GM18867 (cell line): ENCODE measurements at regions not wholly inside any gene's neighbourhood (a gene's known extent, or its start where the extent isn't known, plus 50 kb on each side); places are given as distances from the start of the nearest gene placed in this dataset.
"Not testable (repeated sequence)": the region's sequence is repeated elsewhere in the genome, so short reads cannot be mapped to it uniquely, and the experiment has no call there.

ENCODE experiments used
- ATAC-seq: cut with Tn5 transposase; IDR thresholded peaks from one replicate; pipeline ENCODE4 v1.9.1; 2021; ENCODE audit warnings: mild to moderate bottlenecking, moderate library complexity; ENCODE audit not compliant: unreplicated experiment

- no peak for ATAC-seq
Measured at GRCh38 chr5:118220556-118221195, 767.7 kb downstream of the DTWD2 start.

DNA sequence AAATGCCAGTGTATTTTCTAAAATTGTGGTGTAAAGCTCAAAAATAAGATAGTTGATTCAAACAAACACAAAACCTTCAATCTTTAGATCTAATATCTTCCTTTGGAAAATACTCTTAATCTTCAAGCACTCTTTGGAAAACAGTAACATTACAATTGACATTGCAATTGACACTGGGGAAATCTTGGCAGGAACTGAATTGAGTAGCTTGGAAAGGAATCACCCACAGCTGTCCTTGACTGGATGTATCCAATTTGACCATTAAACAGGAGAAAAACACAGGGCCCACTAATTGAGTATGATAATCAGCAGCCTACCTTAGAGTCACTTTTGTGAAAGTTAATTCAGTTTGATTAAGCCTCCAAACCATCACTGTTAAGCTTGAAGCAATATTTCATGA, 776.7 kb downstream of the DTWD2 start:
- ATAC-seq = no peak

- no peak for ATAC-seq
Measured at GRCh38 chr5:118208031-118208453, 780.3 kb downstream of the DTWD2 start.

GRCh38 chr5:118199801-118200200, 788.5 kb downstream of the DTWD2 start:
- no peak for ATAC-seq

DNA sequence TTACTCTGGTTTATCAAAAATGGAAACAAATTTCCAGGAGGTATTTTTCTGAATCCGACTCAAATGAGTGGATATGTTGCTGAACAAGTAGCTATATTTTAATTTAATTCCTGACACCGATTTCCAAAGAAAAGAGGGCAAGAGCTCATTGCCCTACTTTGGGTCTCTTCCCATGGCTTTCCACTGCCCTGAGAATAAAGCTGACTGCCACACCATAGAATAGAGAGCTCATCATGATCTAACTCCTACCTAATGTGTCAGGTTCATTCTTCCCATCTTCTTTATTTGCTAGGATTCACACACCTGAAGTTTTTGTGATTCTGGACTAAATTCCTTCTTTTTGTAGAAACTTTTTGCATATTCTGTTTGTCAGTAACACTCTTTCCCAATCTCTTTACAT, 792.1 kb downstream of the DTWD2 start:
- ATAC-seq = no peak

GRCh38 chr5:118195211-118195610, 793.1 kb downstream of the DTWD2 start:
- no peak for ATAC-seq

DNA sequence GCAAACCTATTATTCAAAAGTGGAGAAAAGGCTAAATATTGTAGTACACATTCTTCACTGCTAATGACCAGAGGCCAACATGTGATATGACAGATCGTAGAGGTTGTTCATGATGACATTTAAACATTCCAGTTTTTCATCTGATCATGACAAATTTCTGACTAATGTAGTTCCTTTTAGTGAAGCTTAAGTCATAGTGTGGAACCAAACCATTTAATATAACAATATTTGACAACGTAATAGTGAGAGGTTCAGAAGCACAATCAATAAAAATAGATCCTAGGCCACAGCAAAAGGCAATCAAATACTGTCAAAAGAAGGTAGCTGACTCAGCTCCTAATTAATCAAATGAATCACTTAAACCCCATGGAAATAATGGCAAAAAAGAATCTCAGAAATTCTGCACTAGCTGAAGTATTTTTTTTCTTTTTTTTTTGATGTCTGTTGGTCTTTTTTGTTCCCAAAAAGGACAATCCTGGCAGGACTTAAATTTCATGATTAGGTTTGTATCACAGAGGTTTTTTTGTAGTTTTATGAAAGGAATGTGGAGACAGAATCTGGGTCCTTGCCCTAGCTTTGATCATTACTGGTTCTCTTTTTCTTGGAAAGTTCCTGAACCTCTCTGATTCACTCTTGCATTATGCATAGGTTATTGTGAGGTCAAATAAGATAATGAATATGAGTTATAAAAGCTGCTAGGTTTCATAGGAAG, 795.0 kb downstream of the DTWD2 start:
- no peak for ATAC-seq

DNA sequence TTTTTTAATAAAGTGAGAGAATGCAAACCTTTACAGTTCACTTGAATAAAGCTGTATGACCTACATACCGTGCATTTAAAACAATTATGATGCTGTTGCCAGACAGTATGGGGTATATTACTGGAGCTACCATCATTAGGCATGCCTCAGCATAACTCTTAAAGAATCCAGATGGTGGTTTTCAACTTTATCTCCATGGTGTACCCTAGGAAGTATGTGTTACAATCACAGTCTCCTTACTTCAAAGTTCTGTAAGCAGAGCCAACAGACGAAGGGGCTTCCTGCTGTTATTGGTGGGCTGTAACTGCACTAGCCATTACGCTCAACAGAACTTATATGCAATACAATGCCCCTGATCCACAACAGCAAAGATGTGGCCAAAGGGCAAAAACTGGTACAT, 803.3 kb downstream of the DTWD2 start:
- no peak for ATAC-seq

- no peak for ATAC-seq
Measured at GRCh38 chr5:118176146-118176545, 812.2 kb downstream of the DTWD2 start.

GRCh38 chr5:118174671-118175070, 813.7 kb downstream of the DTWD2 start:
- no peak for ATAC-seq

DNA sequence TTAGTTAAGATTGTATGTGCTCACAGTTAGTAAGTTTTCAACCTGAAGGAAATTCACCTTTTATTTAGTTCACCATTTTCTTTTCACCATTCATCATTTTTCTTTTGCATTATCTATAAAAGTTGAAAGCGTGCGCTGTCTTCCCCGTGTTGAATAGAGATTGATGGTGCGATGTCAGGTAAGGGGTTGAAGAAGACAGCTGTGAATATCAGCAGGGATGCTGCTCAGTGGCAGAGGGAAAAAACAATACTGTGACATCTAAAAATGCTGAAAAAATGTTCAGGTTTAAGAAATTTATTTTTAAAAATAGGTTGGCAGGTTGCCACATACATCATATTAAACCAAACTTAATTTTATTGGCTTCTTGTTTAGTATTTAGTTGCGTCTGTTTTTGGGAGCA, 815.0 kb downstream of the DTWD2 start:
- no peak for ATAC-seq

- ATAC-seq = no peak
Measured at GRCh38 chr5:118165619-118166018, 822.7 kb downstream of the DTWD2 start.

DNA sequence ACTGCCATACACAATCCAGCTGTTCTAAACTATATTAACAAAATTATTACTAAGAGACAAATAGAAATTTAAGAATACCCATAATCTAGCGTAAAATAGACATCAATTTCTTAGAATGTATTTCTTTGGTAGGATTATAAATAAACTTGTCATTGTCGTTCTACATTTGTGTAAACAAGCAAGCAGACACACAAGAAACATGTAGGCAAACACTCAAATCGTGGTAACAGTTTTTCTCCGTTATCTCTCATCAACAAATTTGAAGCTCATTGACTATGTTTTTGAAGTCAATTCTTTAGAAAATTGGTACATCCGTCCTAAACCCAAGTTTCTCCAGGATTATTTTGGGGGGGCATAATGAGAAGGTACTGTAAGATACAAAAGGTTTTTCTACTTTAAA, 832.2 kb downstream of the DTWD2 start:
- no peak for ATAC-seq

DNA sequence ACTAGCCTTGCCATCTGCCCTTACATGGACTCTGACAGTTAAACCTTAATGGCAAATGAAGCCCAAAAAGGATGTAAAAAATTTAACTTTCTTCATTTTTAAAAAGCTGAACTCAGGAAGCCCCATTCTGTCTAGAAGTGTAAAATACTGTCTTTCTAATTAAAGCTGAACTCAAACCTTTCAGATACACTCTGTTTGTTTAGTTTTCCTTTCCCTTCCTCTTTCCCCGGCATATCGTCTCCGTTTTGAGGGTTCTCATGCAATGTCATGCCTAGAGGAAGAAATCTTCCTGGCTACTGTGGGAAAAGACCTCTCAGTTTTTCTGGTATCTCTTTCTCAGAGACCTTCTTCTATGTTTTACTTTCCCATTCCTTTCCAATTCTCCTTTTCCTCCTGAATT, 841.5 kb downstream of the DTWD2 start:
- ATAC-seq = no peak

DNA sequence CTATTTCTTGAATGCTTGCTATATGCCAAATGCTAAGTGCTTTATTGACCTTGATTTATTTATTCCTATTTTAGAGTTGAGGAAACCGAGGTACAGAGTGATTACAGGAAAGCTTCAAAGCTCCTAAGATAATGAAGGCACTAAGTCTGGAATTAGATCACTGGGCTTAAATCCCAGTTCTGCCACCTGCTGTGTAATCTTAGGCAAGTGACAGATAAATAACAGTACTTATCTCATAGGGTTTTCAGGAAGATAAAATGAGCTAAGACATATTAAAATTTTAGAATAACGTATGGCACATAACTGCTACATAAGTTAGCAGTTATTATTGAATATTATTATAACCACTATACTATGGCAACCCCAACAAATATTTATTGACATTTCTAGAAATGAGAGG, 843.8 kb downstream of the DTWD2 start:
- ATAC-seq = no peak

- ATAC-seq = no peak
Measured at GRCh38 chr5:118139361-118139760, 849.0 kb downstream of the DTWD2 start.

- peak; percentile 43 for ATAC-seq
Measured at GRCh38 chr5:118126159-118126558, 862.2 kb downstream of the DTWD2 start.

GRCh38 chr5:118125687-118126086, 862.7 kb downstream of the DTWD2 start:
- ATAC-seq = no peak

DNA sequence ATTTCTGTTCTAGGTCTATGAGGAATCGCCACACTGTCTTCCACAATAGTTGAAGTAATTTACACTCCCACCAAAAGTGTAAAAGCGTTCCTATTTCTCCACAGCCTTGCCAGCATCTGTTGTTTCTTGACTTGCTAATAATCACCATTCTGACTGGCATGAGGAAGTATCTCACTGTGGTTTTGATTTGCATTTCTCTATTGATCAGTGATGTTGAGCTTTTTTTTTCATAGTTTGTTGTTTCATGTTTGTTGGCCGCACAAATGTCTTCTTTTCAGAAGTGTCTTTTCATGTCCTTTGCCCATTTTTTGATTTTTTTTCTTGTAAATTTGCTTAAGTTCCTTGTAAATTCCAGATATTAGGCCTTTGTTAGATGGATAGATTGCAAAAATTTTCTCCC, 867.1 kb downstream of the DTWD2 start:
- peak; percentile 85 for ATAC-seq

- no peak for ATAC-seq
Measured at GRCh38 chr5:118115791-118116190, 872.6 kb downstream of the DTWD2 start.

DNA sequence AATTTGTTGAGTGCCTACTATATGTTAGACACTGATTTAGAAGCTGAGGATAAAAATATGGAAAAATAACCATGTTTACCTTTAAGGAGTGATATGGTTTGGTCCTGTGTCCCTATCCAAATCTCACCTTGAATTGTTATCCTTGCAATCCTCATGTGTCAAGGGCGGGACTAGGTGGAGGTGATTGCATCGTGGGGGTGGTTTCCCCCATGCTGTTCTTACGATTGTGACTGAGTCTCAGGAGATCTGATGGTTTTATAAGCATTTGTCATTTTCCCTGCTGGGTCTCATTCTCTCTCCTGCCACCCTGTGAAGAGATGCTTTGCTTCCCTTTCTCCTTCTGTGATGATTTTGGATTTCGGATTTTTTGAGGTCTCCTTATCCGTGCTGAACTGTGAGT, 876.4 kb downstream of the DTWD2 start:
- ATAC-seq = no peak

GRCh38 chr5:118107246-118107645, 881.1 kb downstream of the DTWD2 start:
- ATAC-seq = not testable (repeated sequence)

DNA sequence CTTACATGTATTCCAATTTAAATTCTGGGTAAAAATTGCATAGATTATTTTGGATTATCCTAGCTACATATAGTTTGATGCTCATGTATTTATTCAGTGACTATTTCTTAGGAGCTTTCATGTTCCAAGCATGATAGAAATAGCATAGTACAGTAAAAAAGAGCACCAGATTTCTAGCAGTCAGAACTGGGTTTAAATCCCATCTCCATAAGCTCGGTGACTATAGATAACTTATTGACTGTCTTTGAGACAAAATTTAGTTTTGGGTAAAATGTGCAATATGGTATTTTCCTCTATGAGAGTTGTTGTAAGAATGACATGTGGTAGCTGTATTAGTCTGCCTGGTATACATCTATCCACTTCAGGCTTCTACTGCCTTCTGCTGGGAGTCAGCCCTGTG, 889.6 kb downstream of the DTWD2 start:
- ATAC-seq = no peak
